Mesothelial cell of epicardium (in vitro differentiated cells): ENCODE measurements at regions not wholly inside any gene's neighbourhood (a gene's known extent, or its start where the extent isn't known, plus 50 kb on each side); places are given as distances from the start of the nearest gene placed in this dataset.

ENCODE experiments used
- DNase-seq, 2 experiments: peaks; one replicate each; pipeline ENCODE4 v3.0.0; 2021; ENCODE audit warnings: low spot score in 2 of 2; ENCODE audit not compliant: unreplicated experiment in 2 of 2
- H3K27ac Mint-ChIP-seq: 2 replicates; pipeline ENCODE4 v1.8.0; 2021; ENCODE audit warnings: mixed read lengths
- H3K27me3 Mint-ChIP-seq: 2 replicates; pipeline ENCODE4 v1.8.0; 2021; ENCODE audit warnings: low read depth, mixed read lengths
- H3K36me3 Mint-ChIP-seq: 2 replicates; pipeline ENCODE4 v1.8.0; 2021; ENCODE audit warnings: mixed read lengths
- H3K4me1 Mint-ChIP-seq: 2 replicates; pipeline ENCODE4 v1.8.0; 2021; ENCODE audit warnings: mixed read lengths
- H3K4me3 Mint-ChIP-seq: 2 replicates; pipeline ENCODE4 v1.8.0; 2021; ENCODE audit warnings: mild to moderate bottlenecking, moderate library complexity, mixed read lengths
- H3K9me3 Mint-ChIP-seq: 2 replicates; pipeline ENCODE4 v1.8.0; 2021; ENCODE audit warnings: mixed read lengths
- TF ChIP-seq, protein P1 (sequence below): fragments of 200-600 bp; sonication (generic); IDR thresholded peaks from one replicate; pipeline ENCODE4 v1.5.0; 2021; ENCODE audit warnings: antibody characterized with exemption; ENCODE audit not compliant: unreplicated experiment

- H3K9me3 Mint-ChIP-seq, result no peaks in the 10 kb centered on the region
- H3K4me3 Mint-ChIP-seq, result no peak overlapping the region
- TF ChIP-seq, protein P1, sequence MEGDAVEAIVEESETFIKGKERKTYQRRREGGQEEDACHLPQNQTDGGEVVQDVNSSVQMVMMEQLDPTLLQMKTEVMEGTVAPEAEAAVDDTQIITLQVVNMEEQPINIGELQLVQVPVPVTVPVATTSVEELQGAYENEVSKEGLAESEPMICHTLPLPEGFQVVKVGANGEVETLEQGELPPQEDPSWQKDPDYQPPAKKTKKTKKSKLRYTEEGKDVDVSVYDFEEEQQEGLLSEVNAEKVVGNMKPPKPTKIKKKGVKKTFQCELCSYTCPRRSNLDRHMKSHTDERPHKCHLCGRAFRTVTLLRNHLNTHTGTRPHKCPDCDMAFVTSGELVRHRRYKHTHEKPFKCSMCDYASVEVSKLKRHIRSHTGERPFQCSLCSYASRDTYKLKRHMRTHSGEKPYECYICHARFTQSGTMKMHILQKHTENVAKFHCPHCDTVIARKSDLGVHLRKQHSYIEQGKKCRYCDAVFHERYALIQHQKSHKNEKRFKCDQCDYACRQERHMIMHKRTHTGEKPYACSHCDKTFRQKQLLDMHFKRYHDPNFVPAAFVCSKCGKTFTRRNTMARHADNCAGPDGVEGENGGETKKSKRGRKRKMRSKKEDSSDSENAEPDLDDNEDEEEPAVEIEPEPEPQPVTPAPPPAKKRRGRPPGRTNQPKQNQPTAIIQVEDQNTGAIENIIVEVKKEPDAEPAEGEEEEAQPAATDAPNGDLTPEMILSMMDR, result no peak
- DNase-seq, result no peak
- no peaks in the 10 kb centered on the region for H3K4me1 Mint-ChIP-seq
- no peak overlapping the region for H3K27ac Mint-ChIP-seq
- H3K36me3 Mint-ChIP-seq, result no peaks in the 10 kb centered on the region
- no peaks in the 10 kb centered on the region for H3K27me3 Mint-ChIP-seq
Measured at GRCh38 chr13:109548374-109548773, 238.0 kb downstream of the IRS2 start.

- DNase-seq, result no peak
- Mint-ChIP-seq H3K27ac (no peak overlapping the region), H3K4me1 (no peaks in the 10 kb centered on the region), H3K4me3 (no peak overlapping the region), H3K27me3 (no peaks in the 10 kb centered on the region), H3K9me3 (no peaks in the 10 kb centered on the region), H3K36me3 (no peaks in the 10 kb centered on the region)
- TF ChIP-seq, protein P1, result no peak
Measured at GRCh38 chr13:109547942-109548341, 238.4 kb downstream of the IRS2 start.

DNA sequence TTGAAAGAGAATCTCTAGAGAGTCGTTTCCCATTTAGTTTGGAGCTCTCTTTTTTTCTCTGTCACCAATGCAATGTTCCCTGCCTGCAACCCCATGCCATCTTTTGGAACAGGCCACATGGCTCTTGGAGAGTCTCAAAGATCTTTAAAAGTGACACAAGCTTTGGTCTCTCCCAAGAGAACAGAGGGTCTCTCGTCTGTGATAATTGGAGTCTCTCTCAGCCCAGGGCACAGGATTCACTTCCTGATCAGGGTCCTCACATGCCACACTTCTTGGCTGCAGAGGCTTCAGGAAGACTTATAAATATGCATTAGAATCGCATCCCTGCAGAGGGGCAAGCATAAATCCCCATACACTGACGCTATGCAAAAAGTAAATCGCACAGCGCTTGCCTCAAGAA lies 240.5 kb downstream of the IRS2 start:
- Mint-ChIP-seq H3K9me3 (no peaks in the 10 kb centered on the region), H3K27ac (no peak overlapping the region), H3K4me3 (no peak overlapping the region), H3K4me1 (no peaks in the 10 kb centered on the region), H3K27me3 (no peaks in the 10 kb centered on the region), H3K36me3 (no peaks in the 10 kb centered on the region)
- no peak for DNase-seq
- TF ChIP-seq, protein P1, result no peak

GRCh38 chr13:109541081-109541480 lies 245.3 kb downstream of the IRS2 start:
- TF ChIP-seq, protein P1, result no peak
- no peak for DNase-seq
- no peak overlapping the region for H3K27ac Mint-ChIP-seq
- no peaks in the 10 kb centered on the region for H3K36me3 Mint-ChIP-seq
- H3K27me3 Mint-ChIP-seq, result no peaks in the 10 kb centered on the region
- H3K4me3 Mint-ChIP-seq, result no peak overlapping the region
- H3K4me1 Mint-ChIP-seq, result no peaks in the 10 kb centered on the region
- H3K9me3 Mint-ChIP-seq, result no peaks in the 10 kb centered on the region

DNA sequence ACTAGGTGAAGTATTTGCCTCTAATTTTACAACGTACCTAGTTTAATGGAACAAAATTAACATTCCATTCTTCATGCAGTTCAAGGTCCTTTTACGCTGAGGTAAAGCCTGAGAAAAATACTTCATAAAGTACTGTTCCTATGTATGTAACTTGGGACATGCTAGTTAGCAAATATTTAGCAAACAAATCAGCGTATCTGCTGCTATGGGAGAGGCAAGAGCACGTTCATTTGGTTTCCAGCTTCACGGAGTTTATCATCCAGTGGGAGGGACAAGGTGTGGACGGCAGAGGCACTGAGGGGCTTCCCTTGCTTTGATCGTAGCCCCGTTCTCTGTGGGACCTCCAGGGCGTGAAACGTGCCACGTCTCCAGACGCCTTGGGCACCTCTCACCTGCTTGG lies 248.8 kb downstream of the IRS2 start:
- Mint-ChIP-seq H3K27ac (no peak overlapping the region), H3K9me3 (peaks cover 4% of the 10 kb centered on the region), H3K4me3 (no peak overlapping the region), H3K27me3 (no peaks in the 10 kb centered on the region), H3K36me3 (no peaks in the 10 kb centered on the region), H3K4me1 (no peaks in the 10 kb centered on the region)
- TF ChIP-seq, protein P1, result no peak
- no peak for DNase-seq

DNA sequence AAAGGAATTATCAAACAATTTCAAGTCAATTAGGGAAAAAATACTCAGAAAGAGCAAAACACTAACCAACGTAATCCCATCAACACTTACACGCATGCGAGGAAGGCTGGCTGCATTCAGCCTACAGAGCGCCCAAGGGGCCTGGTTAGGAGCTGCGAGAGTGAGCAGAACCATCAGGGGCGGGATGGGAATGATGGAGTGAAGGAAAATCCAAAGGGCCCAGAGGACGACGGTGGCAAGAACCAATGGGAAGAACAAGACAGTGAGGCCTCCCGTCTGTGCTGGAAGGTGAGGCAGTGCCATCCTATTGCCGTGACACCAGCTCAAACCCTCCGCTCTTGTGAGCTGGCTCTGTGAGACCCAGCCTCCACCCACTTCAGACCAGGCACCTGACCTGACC lies 253.0 kb downstream of the IRS2 start:
- Mint-ChIP-seq H3K27me3 (no peaks in the 10 kb centered on the region), H3K4me3 (no peak overlapping the region), H3K9me3 (peaks cover 4% of the 10 kb centered on the region), H3K4me1 (no peaks in the 10 kb centered on the region), H3K27ac (no peak overlapping the region), H3K36me3 (no peaks in the 10 kb centered on the region)
- DNase-seq, result no peak
- TF ChIP-seq, protein P1, result no peak
